A549 (cell line): ENCODE measurements at regions not wholly inside any gene's neighbourhood (a gene's known extent, or its start where the extent isn't known, plus 50 kb on each side); places are given as distances from the start of the nearest gene placed in this dataset.

Source experiments
- ATAC-seq, 2 experiments: fragments of 200-7000 bp in 1 of 2; fragments of >200 bp in 1 of 2; cut with Nextera tagmentation in 1 of 2; cut with Tn5 transposase in 1 of 2; 3 replicates each; pipeline versions ENCODE4 v1.8.0 to v1.9.1; 2018 to 2020; ENCODE audit warnings: mild to moderate bottlenecking in 1 of 2, moderate library complexity in 1 of 2
- CTCF ChIA-PET: fragments of 300-600 bp; sonication (Branson Sonifier 250); formaldehyde crosslinking; extraction: SDS; loops from one replicate; lab custom pipeline; 2021; ENCODE audit warnings: antibody characterized with exemption, inconsistent platforms; lab: Yijun Ruan, JAX
- POLR2A ChIA-PET: fragments of 350-600 bp; formaldehyde crosslinking; extraction: SDS; loops from one replicate; lab custom pipeline; 2021; ENCODE audit warnings: antibody characterized with exemption, inconsistent platforms; lab: Yijun Ruan, JAX
- DNase-seq, 2 experiments: peaks; one replicate each; pipeline versions ENCODE4 v3.0.0 to v3.0.0-alpha.2; 2011 to 2016; ENCODE audit warnings: low read depth in 1 of 2, low spot score in 1 of 2
- FAIRE-seq: peaks from 2 replicates; lab custom pipeline; 2011; peaks lifted over from hg19 to GRCh38; lab: Jason Lieb, UNC
- H3K27ac ChIP-seq, 2 experiments: fragments of >200 bp; sonication (Bioruptor Twin); formaldehyde crosslinking; 3 replicates each; pipeline ENCODE4 v1.5.1; 2016 to 2017
- H3K4me1 ChIP-seq: fragments of >200 bp; sonication (Bioruptor Twin); formaldehyde crosslinking; 3 replicates; pipeline ENCODE4 v1.6.1; 2016
- H3K4me2 ChIP-seq: fragments of >200 bp; sonication (Bioruptor Twin); formaldehyde crosslinking; 3 replicates; pipeline ENCODE4 v1.6.1; 2016
- H3K4me3 ChIP-seq: fragments of >200 bp; sonication (Bioruptor Twin); formaldehyde crosslinking; 3 replicates; pipeline ENCODE4 v1.5.1; 2016
- H3K9me3 ChIP-seq: fragments of >200 bp; sonication (Bioruptor Twin); formaldehyde crosslinking; 3 replicates; pipeline ENCODE4 v1.6.1; 2016
- BHLHE40 ChIP-seq: IDR thresholded peaks from 2 replicates; pipeline ENCODE4 v1.6.1; 2012; ENCODE audit warnings: low read depth, low read length, inconsistent platforms
- CBX2 ChIP-seq: fragments of 200-600 bp; sonication (generic); IDR thresholded peaks from 2 replicates; pipeline ENCODE4 v1.6.1; 2016; ENCODE audit warnings: low read depth, mild to moderate bottlenecking, borderline replicate concordance
- CBX8 ChIP-seq: fragments of 200-600 bp; sonication (generic); IDR thresholded peaks from 2 replicates; pipeline ENCODE4 v1.6.1; 2016
- CTCF ChIP-seq: fragments of >200 bp; sonication (Bioruptor Twin); formaldehyde crosslinking; IDR thresholded peaks from 3 replicates; pipeline ENCODE4 v1.5.1; 2016
- EHF ChIP-seq: fragments of 250-450 bp; sonication (Bioruptor Pico); IDR thresholded peaks from 2 replicates; pipeline ENCODE4 v1.5.0; 2020; ENCODE audit warnings: mild to moderate bottlenecking
- ELK1 ChIP-seq: fragments of 150-350 bp; IDR thresholded peaks from 2 replicates; pipeline ENCODE4 v1.6.1; 2014; ENCODE audit warnings: low read depth, mild to moderate bottlenecking, low read length
- FOSL2 ChIP-seq, 2 experiments: fragments of 450-650 bp in 1 of 2; fragments of >200 bp in 1 of 2; sonication (Bioruptor Twin) in 1 of 2; formaldehyde crosslinking; IDR thresholded peaks; 2 replicates each; pipeline versions ENCODE4 v1.5.0 to v1.6.1; 2016 to 2020; ENCODE audit warnings: mild to moderate bottlenecking in 1 of 2, moderate library complexity in 1 of 2
- HEYL ChIP-seq: fragments of 250-450 bp; sonication (Bioruptor Pico); IDR thresholded peaks from 2 replicates; pipeline ENCODE4 v1.8.0; 2021; ENCODE audit warnings: mild to moderate bottlenecking, moderate library complexity
- HOXA7 ChIP-seq: fragments of 250-450 bp; sonication (Bioruptor Pico); IDR thresholded peaks from 2 replicates; pipeline ENCODE4 v1.5.0; 2020; ENCODE audit warnings: mild to moderate bottlenecking, moderate library complexity
- HOXB13 ChIP-seq: fragments of 250-450 bp; sonication (Bioruptor Pico); IDR thresholded peaks from 2 replicates; pipeline ENCODE4 v1.5.0; 2020; ENCODE audit warnings: low read depth, mild to moderate bottlenecking, moderate library complexity
- JUNB ChIP-seq: fragments of >200 bp; sonication (Bioruptor Twin); formaldehyde crosslinking; IDR thresholded peaks from 2 replicates; pipeline ENCODE4 v1.6.1; 2016
- MAX ChIP-seq: IDR thresholded peaks from 2 replicates; pipeline ENCODE4 v1.6.1; 2012
- NFE2L2 ChIP-seq: fragments of 150-350 bp; conservative IDR thresholded peaks from 2 replicates; pipeline ENCODE4 v1.6.1; 2014; ENCODE audit warnings: low read length
- NPAS2 ChIP-seq: fragments of 250-450 bp; sonication (Bioruptor Pico); IDR thresholded peaks from 2 replicates; pipeline ENCODE4 v1.8.0; 2022; ENCODE audit warnings: mild to moderate bottlenecking, moderate library complexity, borderline replicate concordance
- RFX5 ChIP-seq: fragments of 450-650 bp; IDR thresholded peaks from 2 replicates; pipeline ENCODE4 v1.7.1; 2014; ENCODE audit warnings: antibody characterized with exemption, mild to moderate bottlenecking, moderate library complexity
- SREBF2 ChIP-seq: fragments of 450-650 bp; IDR thresholded peaks from 2 replicates; pipeline ENCODE4 v1.6.1; 2014; ENCODE audit warnings: mild to moderate bottlenecking, moderate library complexity
- TP53 ChIP-seq: fragments of 250-450 bp; sonication (Bioruptor Pico); IDR thresholded peaks from 2 replicates; pipeline ENCODE4 v1.5.0; 2021; ENCODE audit warnings: mild to moderate bottlenecking, moderate library complexity
- ZC3H11A ChIP-seq: fragments of 450-650 bp; IDR thresholded peaks from 2 replicates; pipeline ENCODE4 v1.6.1; 2014; ENCODE audit warnings: antibody characterized with exemption, mild to moderate bottlenecking
- ZNF302 ChIP-seq: fragments of 250-450 bp; sonication (Bioruptor Pico); IDR thresholded peaks from 2 replicates; pipeline ENCODE4 v1.9.0; 2021; ENCODE audit warnings: inconsistent platforms, mild to moderate bottlenecking, moderate library complexity
- WGBS: methylation state at CpG from one replicate; pipeline ENCODE4 v1.1.6; 2017; ENCODE audit errors: missing lambda C conversion rate; 5-methylcytosine and 5-hydroxymethylcytosine counted together
- TF ChIP-seq, protein P1 (sequence below): fragments of 200-600 bp; sonication (generic); IDR thresholded peaks from 2 replicates; pipeline ENCODE4 v1.6.1; 2016; ENCODE audit warnings: antibody characterized with exemption, mild to moderate bottlenecking, moderate library complexity
- TF ChIP-seq, protein P2 (sequence below): fragments of >200 bp; sonication (Bioruptor Twin); formaldehyde crosslinking; IDR thresholded peaks from 2 replicates; pipeline ENCODE4 v1.6.1; 2016
- TF ChIP-seq, protein P3 (sequence below): fragments of 450-650 bp; IDR thresholded peaks from 2 replicates; pipeline ENCODE4 v1.6.1; 2014; ENCODE audit warnings: antibody characterized with exemption
- TF ChIP-seq, protein P4 (sequence below): fragments of 250-450 bp; sonication (Bioruptor Pico); IDR thresholded peaks from 2 replicates; pipeline ENCODE4 v1.5.0; 2020; ENCODE audit warnings: low read depth, mild to moderate bottlenecking, moderate library complexity

GRCh38 chr13:100899720-100900316, 225.2 kb upstream of the TMTC4 start:
- no peak for FAIRE-seq

GRCh38 chr13:100898431-100898830, 223.8 kb upstream of the TMTC4 start:
- ATAC-seq: no peak
- ChIA-PET POLR2A (no interaction called here), CTCF (no interaction called here)
- Histone ChIP-seq H3K4me2 (no peak overlapping the region), H3K4me1 (no peaks in the 10 kb centered on the region), H3K27ac (no peak overlapping the region), H3K4me3 (no peak overlapping the region), H3K9me3 (no peaks in the 10 kb centered on the region)
- no peak for FAIRE-seq
- TF ChIP-seq ELK1 (no peak), MAX (no peak), HOXB13 (CRISPR knock-in tag) (no peak), NFE2L2 (no peak), CBX2 (no peak), HOXA7 (CRISPR knock-in tag) (no peak)
- TF ChIP-seq, protein P1, sequence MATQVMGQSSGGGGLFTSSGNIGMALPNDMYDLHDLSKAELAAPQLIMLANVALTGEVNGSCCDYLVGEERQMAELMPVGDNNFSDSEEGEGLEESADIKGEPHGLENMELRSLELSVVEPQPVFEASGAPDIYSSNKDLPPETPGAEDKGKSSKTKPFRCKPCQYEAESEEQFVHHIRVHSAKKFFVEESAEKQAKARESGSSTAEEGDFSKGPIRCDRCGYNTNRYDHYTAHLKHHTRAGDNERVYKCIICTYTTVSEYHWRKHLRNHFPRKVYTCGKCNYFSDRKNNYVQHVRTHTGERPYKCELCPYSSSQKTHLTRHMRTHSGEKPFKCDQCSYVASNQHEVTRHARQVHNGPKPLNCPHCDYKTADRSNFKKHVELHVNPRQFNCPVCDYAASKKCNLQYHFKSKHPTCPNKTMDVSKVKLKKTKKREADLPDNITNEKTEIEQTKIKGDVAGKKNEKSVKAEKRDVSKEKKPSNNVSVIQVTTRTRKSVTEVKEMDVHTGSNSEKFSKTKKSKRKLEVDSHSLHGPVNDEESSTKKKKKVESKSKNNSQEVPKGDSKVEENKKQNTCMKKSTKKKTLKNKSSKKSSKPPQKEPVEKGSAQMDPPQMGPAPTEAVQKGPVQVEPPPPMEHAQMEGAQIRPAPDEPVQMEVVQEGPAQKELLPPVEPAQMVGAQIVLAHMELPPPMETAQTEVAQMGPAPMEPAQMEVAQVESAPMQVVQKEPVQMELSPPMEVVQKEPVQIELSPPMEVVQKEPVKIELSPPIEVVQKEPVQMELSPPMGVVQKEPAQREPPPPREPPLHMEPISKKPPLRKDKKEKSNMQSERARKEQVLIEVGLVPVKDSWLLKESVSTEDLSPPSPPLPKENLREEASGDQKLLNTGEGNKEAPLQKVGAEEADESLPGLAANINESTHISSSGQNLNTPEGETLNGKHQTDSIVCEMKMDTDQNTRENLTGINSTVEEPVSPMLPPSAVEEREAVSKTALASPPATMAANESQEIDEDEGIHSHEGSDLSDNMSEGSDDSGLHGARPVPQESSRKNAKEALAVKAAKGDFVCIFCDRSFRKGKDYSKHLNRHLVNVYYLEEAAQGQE: no peak
- no peak for DNase-seq
- WGBS: 0% methylated on average over 1 of the region's 1 CpG

More at GRCh38 chr13:100899720-100900316, 225.2 kb upstream of the TMTC4 start:
- CTCF ChIA-PET: no interaction called here
- Histone ChIP-seq H3K27ac (no peak overlapping the region), H3K4me1 (no peaks in the 10 kb centered on the region), H3K4me2 (no peak overlapping the region), H3K4me3 (no peak overlapping the region), H3K9me3 (no peaks in the 10 kb centered on the region)
- POLR2A ChIA-PET: no interaction called here
- TF ChIP-seq CBX8 (no peak), FOSL2 (IDR thresholded peaks at IDR 0.05) (no peak), FOSL2 (CRISPR knock-in tag; IDR thresholded peaks at IDR 0.05) (no peak), NPAS2 (CRISPR knock-in tag) (no peak), SREBF2 (no peak), EHF (no peak), RFX5 (no peak)
- ATAC-seq (no peak), DNase-seq (no peak)
- 0% methylated on average over 5 of the region's 5 CpGs for WGBS

- TF ChIP-seq HEYL (CRISPR knock-in tag): no peak
- TF ChIP-seq CTCF: no peak
- no peak for TF ChIP-seq JUNB
- TF ChIP-seq, protein P2, sequence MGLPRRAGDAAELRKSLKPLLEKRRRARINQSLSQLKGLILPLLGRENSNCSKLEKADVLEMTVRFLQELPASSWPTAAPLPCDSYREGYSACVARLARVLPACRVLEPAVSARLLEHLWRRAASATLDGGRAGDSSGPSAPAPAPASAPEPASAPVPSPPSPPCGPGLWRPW: no peak
- TF ChIP-seq BHLHE40: no peak
- TF ChIP-seq, protein P3, sequence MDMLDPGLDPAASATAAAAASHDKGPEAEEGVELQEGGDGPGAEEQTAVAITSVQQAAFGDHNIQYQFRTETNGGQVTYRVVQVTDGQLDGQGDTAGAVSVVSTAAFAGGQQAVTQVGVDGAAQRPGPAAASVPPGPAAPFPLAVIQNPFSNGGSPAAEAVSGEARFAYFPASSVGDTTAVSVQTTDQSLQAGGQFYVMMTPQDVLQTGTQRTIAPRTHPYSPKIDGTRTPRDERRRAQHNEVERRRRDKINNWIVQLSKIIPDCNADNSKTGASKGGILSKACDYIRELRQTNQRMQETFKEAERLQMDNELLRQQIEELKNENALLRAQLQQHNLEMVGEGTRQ: no peak
- no peak for TF ChIP-seq RFX5
- no peak for TF ChIP-seq ZNF302 (CRISPR knock-in tag)
- no peak for TF ChIP-seq ZC3H11A
- TF ChIP-seq, protein P4, sequence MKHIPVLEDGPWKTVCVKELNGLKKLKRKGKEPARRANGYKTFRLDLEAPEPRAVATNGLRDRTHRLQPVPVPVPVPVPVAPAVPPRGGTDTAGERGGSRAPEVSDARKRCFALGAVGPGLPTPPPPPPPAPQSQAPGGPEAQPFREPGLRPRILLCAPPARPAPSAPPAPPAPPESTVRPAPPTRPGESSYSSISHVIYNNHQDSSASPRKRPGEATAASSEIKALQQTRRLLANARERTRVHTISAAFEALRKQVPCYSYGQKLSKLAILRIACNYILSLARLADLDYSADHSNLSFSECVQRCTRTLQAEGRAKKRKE (CRISPR knock-in tag): no peak
- no peak for TF ChIP-seq HOXB13 (CRISPR knock-in tag)
- TF ChIP-seq TP53 (CRISPR knock-in tag): no peak
- TF ChIP-seq, all 56 proteins: peak for 0
- Histone ChIP-seq H3K9me3 (no peaks in the 10 kb centered on the region), H3K4me3 (no peak overlapping the region), H3K4me2 (no peak overlapping the region), H3K27ac (no peak overlapping the region), H3K4me1 (no peaks in the 10 kb centered on the region)
- FAIRE-seq (no peak), DNase-seq (no peak), ATAC-seq (no peak)
- CTCF ChIA-PET: no interaction called here
- POLR2A ChIA-PET: no interaction called here
- 0% methylated on average over 2 of the region's 2 CpGs for whole genome bisulfite sequencing
Measured at GRCh38 chr13:100895651-100896050, 221.1 kb upstream of the TMTC4 start.
